WTC11 (cell line): ENCODE measurements at regions not wholly inside any gene's neighbourhood (a gene's known extent, or its start where the extent isn't known, plus 50 kb on each side); places are given as distances from the start of the nearest gene placed in this dataset.

Source experiments
- ATAC-seq: fragments of 200-7000 bp; cut with Tn5 transposase; 2 replicates; pipeline ENCODE4 v1.10.0; 2021; ENCODE audit warnings: mild to moderate bottlenecking, moderate library complexity
- CTCF ChIA-PET: fragments of 300-600 bp; sonication (Branson Sonifier 250); formaldehyde crosslinking; loops from one replicate; lab custom pipeline; 2021; ENCODE audit warnings: antibody characterized with exemption; lab: Charles Lee
- POLR2A ChIA-PET: fragments of 350-600 bp; sonication (Branson Sonifier 250); formaldehyde crosslinking; loops from one replicate; lab custom pipeline; 2021; ENCODE audit warnings: antibody characterized with exemption; lab: Charles Lee
- DNase-seq: peaks from one replicate; pipeline ENCODE4 v3.0.0; 2021; ENCODE audit warnings: low spot score
- H3K27ac Mint-ChIP-seq: 2 replicates; pipeline ENCODE4 v1.8.0; 2021; ENCODE audit warnings: mixed read lengths
- H3K27me3 Mint-ChIP-seq: 2 replicates; pipeline ENCODE4 v1.8.0; 2021; ENCODE audit warnings: low read depth, mild to moderate bottlenecking, moderate library complexity, mixed read lengths
- H3K36me3 Mint-ChIP-seq: 2 replicates; pipeline ENCODE4 v1.8.0; 2021; ENCODE audit warnings: mixed read lengths
- H3K4me1 Mint-ChIP-seq: 2 replicates; pipeline ENCODE4 v1.8.0; 2022; ENCODE audit warnings: mixed read lengths
- H3K4me3 Mint-ChIP-seq: 2 replicates; pipeline ENCODE4 v1.8.0; 2021; ENCODE audit warnings: mild to moderate bottlenecking, moderate library complexity, mixed read lengths
- H3K9me3 Mint-ChIP-seq: 2 replicates; pipeline ENCODE4 v1.8.0; 2021; ENCODE audit warnings: mixed read lengths
- CREB1 ChIP-seq: sonication (generic); formaldehyde crosslinking; IDR thresholded peaks from 2 replicates; pipeline ENCODE4 v1.8.0; 2023; ENCODE audit warnings: mild to moderate bottlenecking, missing genetic modification reagents
- ESRRA ChIP-seq: sonication (generic); formaldehyde crosslinking; IDR thresholded peaks from 2 replicates; pipeline ENCODE4 v1.8.1; 2022; ENCODE audit warnings: mild to moderate bottlenecking, missing genetic modification reagents, borderline replicate concordance
- GRHL2 ChIP-seq: fragments of 250-450 bp; sonication (Bioruptor Pico); IDR thresholded peaks from 2 replicates; pipeline ENCODE4 v1.8.0; 2022; ENCODE audit warnings: mild to moderate bottlenecking, moderate library complexity; ENCODE audit not compliant: insufficient replicate concordance, severe bottlenecking
- IRF2 ChIP-seq: sonication (generic); formaldehyde crosslinking; IDR thresholded peaks from 2 replicates; pipeline ENCODE4 v1.8.0; 2022; ENCODE audit warnings: low read depth, missing genetic modification reagents, borderline replicate concordance
- JUN ChIP-seq: sonication (generic); formaldehyde crosslinking; IDR thresholded peaks from 2 replicates; pipeline ENCODE4 v1.8.0; 2023; ENCODE audit warnings: mild to moderate bottlenecking, missing genetic modification reagents
- NFATC4 ChIP-seq: fragments of 250-450 bp; sonication (Bioruptor Pico); IDR thresholded peaks from 2 replicates; pipeline ENCODE4 v1.9.0; 2021; ENCODE audit warnings: mild to moderate bottlenecking
- NFE2L1 ChIP-seq: sonication (generic); formaldehyde crosslinking; IDR thresholded peaks from 2 replicates; pipeline ENCODE4 v1.8.1; 2023; ENCODE audit warnings: missing genetic modification reagents
- OVOL2 ChIP-seq: fragments of 250-450 bp; sonication (Bioruptor Pico); IDR thresholded peaks from 2 replicates; pipeline ENCODE4 v1.9.0; 2021; ENCODE audit warnings: mild to moderate bottlenecking, borderline replicate concordance
- PRRX2 ChIP-seq: fragments of 250-450 bp; sonication (Bioruptor Pico); IDR thresholded peaks from 2 replicates; pipeline ENCODE4 v1.8.0; 2021; ENCODE audit warnings: mild to moderate bottlenecking
- RELA ChIP-seq: sonication (generic); formaldehyde crosslinking; IDR thresholded peaks from 2 replicates; pipeline ENCODE4 v1.8.1; 2022; ENCODE audit warnings: missing genetic modification reagents, mild to moderate bottlenecking, borderline replicate concordance
- RORB ChIP-seq: fragments of 250-450 bp; sonication (Bioruptor Pico); IDR thresholded peaks from 2 replicates; pipeline ENCODE4 v1.9.0; 2021; ENCODE audit warnings: mild to moderate bottlenecking
- TCF7 ChIP-seq: sonication (generic); formaldehyde crosslinking; IDR thresholded peaks from 2 replicates; pipeline ENCODE4 v1.8.0; 2022; ENCODE audit warnings: mild to moderate bottlenecking, low read depth, missing genetic modification reagents, moderate library complexity
- ZBTB21 ChIP-seq: sonication (generic); formaldehyde crosslinking; IDR thresholded peaks from 2 replicates; pipeline ENCODE4 v1.8.1; 2023; ENCODE audit warnings: mild to moderate bottlenecking, missing genetic modification reagents, borderline replicate concordance
- ZNF219 ChIP-seq: sonication (generic); formaldehyde crosslinking; IDR thresholded peaks from 2 replicates; pipeline ENCODE4 v1.8.0; 2023; ENCODE audit warnings: missing genetic modification reagents, mild to moderate bottlenecking, borderline replicate concordance
- ZNF423 ChIP-seq: fragments of 250-450 bp; sonication (Bioruptor Pico); IDR thresholded peaks from 2 replicates; pipeline ENCODE4 v2.1.2; 2022; ENCODE audit warnings: mild to moderate bottlenecking, moderate library complexity
- ZNF671 ChIP-seq: fragments of 250-450 bp; sonication (Bioruptor Pico); IDR thresholded peaks from 2 replicates; pipeline ENCODE4 v1.8.0; 2021; ENCODE audit warnings: mild to moderate bottlenecking
- TF ChIP-seq, protein P1 (sequence below): sonication (generic); formaldehyde crosslinking; IDR thresholded peaks from 2 replicates; pipeline ENCODE4 v1.8.1; 2022; ENCODE audit warnings: mild to moderate bottlenecking, moderate library complexity, missing genetic modification reagents
- TF ChIP-seq, protein P2 (sequence below): sonication (generic); formaldehyde crosslinking; IDR thresholded peaks from 2 replicates; pipeline ENCODE4 v1.8.0; 2022; ENCODE audit warnings: mild to moderate bottlenecking, missing genetic modification reagents
- TF ChIP-seq, protein P3 (sequence below): sonication (generic); formaldehyde crosslinking; IDR thresholded peaks from 2 replicates; pipeline ENCODE4 v1.8.1; 2023; ENCODE audit warnings: mild to moderate bottlenecking, missing genetic modification reagents, moderate library complexity
- TF ChIP-seq, protein P4 (sequence below): sonication (generic); formaldehyde crosslinking; IDR thresholded peaks from 2 replicates; pipeline ENCODE4 v1.8.0; 2022; ENCODE audit warnings: mild to moderate bottlenecking, missing genetic modification reagents
- TF ChIP-seq, protein P5 (sequence below): fragments of 250-450 bp; sonication (Bioruptor Pico); IDR thresholded peaks from 2 replicates; pipeline ENCODE4 v1.9.0; 2021; ENCODE audit warnings: moderate library complexity, mild to moderate bottlenecking, inconsistent platforms, borderline replicate concordance
- TF ChIP-seq, protein P6 (sequence below): sonication (generic); formaldehyde crosslinking; IDR thresholded peaks from 2 replicates; pipeline ENCODE4 v1.8.0; 2023; ENCODE audit warnings: missing genetic modification reagents
- TF ChIP-seq, protein P7 (sequence below): sonication (generic); formaldehyde crosslinking; IDR thresholded peaks from 2 replicates; pipeline ENCODE4 v1.8.1; 2023; ENCODE audit warnings: mild to moderate bottlenecking, missing genetic modification reagents, moderate library complexity
- TF ChIP-seq, protein P8 (sequence below): sonication (generic); formaldehyde crosslinking; IDR thresholded peaks from 2 replicates; pipeline ENCODE4 v1.8.1; 2022; ENCODE audit warnings: low read depth, mild to moderate bottlenecking, moderate library complexity, missing genetic modification reagents, borderline replicate concordance
- TF ChIP-seq, protein P9 (sequence below): sonication (generic); formaldehyde crosslinking; conservative IDR thresholded peaks from 2 replicates; pipeline ENCODE4 v1.8.1; 2023; ENCODE audit warnings: mild to moderate bottlenecking, low read depth, missing genetic modification reagents, moderate library complexity

DNA sequence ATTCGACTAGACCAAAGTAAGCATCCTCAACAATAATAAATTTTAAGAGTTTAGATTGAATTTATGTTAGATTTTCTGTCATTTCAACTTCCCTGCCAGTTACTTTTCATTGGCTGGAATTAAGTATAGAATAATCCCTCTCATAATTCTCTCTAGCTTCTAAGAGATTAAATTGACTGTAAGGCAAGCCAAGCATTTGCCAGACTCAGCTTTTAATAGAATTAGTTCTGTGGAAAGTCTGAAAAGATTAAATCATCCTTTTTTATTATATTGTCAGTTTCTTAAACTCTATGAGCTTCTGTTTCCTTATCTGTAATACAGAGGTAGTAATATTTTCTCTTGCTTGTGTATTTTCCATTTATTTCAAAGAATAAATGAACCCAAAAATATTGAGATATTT is 77.9 kb upstream of the ZNF804A start:
- no peaks in the 10 kb centered on the region for H3K36me3 Mint-ChIP-seq
- no peak for TF ChIP-seq TCF7 (CRISPR knock-in tag)
- no peak for TF ChIP-seq ZNF423 (CRISPR knock-in tag)
- TF ChIP-seq JUN (CRISPR knock-in tag): no peak
- TF ChIP-seq, protein P1, sequence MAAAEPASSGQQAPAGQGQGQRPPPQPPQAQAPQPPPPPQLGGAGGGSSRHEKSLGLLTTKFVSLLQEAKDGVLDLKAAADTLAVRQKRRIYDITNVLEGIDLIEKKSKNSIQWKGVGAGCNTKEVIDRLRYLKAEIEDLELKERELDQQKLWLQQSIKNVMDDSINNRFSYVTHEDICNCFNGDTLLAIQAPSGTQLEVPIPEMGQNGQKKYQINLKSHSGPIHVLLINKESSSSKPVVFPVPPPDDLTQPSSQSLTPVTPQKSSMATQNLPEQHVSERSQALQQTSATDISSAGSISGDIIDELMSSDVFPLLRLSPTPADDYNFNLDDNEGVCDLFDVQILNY (CRISPR knock-in tag): no peak
- TF ChIP-seq NFATC4 (CRISPR knock-in tag): no peak
- TF ChIP-seq, protein P2, sequence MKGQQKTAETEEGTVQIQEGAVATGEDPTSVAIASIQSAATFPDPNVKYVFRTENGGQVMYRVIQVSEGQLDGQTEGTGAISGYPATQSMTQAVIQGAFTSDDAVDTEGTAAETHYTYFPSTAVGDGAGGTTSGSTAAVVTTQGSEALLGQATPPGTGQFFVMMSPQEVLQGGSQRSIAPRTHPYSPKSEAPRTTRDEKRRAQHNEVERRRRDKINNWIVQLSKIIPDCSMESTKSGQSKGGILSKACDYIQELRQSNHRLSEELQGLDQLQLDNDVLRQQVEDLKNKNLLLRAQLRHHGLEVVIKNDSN (CRISPR knock-in tag): no peak
- TF ChIP-seq, protein P3, sequence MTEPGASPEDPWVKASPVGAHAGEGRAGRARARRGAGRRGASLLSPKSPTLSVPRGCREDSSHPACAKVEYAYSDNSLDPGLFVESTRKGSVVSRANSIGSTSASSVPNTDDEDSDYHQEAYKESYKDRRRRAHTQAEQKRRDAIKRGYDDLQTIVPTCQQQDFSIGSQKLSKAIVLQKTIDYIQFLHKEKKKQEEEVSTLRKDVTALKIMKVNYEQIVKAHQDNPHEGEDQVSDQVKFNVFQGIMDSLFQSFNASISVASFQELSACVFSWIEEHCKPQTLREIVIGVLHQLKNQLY: no peak
- TF ChIP-seq, protein P4, sequence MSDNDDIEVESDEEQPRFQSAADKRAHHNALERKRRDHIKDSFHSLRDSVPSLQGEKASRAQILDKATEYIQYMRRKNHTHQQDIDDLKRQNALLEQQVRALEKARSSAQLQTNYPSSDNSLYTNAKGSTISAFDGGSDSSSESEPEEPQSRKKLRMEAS (CRISPR knock-in tag): no peak
- TF ChIP-seq, protein P5, sequence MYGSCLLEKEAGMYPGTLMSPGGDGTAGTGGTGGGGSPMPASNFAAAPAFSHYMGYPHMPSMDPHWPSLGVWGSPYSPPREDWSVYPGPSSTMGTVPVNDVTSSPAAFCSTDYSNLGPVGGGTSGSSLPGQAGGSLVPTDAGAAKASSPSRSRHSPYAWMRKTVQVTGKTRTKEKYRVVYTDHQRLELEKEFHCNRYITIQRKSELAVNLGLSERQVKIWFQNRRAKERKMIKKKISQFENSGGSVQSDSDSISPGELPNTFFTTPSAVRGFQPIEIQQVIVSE (CRISPR knock-in tag): no peak
- no peak for TF ChIP-seq RORB (CRISPR knock-in tag)
- no peak for TF ChIP-seq GRHL2
- no peak for TF ChIP-seq ZNF671 (CRISPR knock-in tag)
- no peak for TF ChIP-seq CREB1 (CRISPR knock-in tag)
- no peak for TF ChIP-seq ZBTB21
- H3K27me3 Mint-ChIP-seq: no peaks in the 10 kb centered on the region
- ChIA-PET POLR2A (no interaction called here), CTCF (no interaction called here)
- no peaks in the 10 kb centered on the region for H3K4me1 Mint-ChIP-seq
- ATAC-seq: no peak
- peaks cover 4% of the 10 kb centered on the region; the same call in 1 of the 2 replicates for H3K9me3 Mint-ChIP-seq
- DNase-seq: no peak
- no peak overlapping the region for H3K27ac Mint-ChIP-seq
- no peak overlapping the region for H3K4me3 Mint-ChIP-seq

DNA sequence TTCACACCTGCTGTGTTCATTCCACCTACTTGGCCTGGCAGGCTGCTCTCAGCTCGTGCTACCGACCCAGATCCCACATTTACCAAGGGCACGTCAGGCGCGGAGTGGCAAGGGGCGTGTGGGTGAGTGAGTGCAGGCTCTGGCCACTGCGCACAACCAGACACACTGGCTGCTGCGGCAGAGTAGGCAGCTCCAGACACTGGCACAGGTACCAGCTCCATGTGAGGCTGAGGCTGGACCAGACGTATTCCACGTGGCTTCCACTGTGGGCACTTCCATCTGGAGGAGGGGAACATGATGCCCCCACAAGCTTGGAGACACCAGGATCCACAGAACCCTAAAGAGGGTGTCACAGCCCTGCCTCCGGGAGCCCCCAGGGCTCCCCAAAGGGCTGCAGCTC is 74.6 kb upstream of the ZNF804A start:
- Mint-ChIP-seq H3K4me1 (no peaks in the 10 kb centered on the region), H3K27ac (no peak overlapping the region), H3K36me3 (peaks cover 15% of the 10 kb centered on the region), H3K9me3 (peaks cover 29% of the 10 kb centered on the region), H3K27me3 (no peaks in the 10 kb centered on the region; the same call in 1 of the 2 replicates), H3K4me3 (no peak overlapping the region)
- DNase-seq (no peak), ATAC-seq (no peak)
- CTCF ChIA-PET: no interaction called here
- TF ChIP-seq NFATC4 (CRISPR knock-in tag) (no peak), ZNF423 (CRISPR knock-in tag) (no peak), GRHL2 (no peak), ESRRA (CRISPR knock-in tag) (no peak), NFE2L1 (CRISPR knock-in tag) (no peak), OVOL2 (CRISPR knock-in tag) (no peak), RELA (no peak), PRRX2 (no peak), IRF2 (CRISPR knock-in tag) (no peak), ZNF219 (no peak)
- TF ChIP-seq, protein P6, sequence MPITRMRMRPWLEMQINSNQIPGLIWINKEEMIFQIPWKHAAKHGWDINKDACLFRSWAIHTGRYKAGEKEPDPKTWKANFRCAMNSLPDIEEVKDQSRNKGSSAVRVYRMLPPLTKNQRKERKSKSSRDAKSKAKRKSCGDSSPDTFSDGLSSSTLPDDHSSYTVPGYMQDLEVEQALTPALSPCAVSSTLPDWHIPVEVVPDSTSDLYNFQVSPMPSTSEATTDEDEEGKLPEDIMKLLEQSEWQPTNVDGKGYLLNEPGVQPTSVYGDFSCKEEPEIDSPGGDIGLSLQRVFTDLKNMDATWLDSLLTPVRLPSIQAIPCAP: no peak
- TF ChIP-seq, protein P7, sequence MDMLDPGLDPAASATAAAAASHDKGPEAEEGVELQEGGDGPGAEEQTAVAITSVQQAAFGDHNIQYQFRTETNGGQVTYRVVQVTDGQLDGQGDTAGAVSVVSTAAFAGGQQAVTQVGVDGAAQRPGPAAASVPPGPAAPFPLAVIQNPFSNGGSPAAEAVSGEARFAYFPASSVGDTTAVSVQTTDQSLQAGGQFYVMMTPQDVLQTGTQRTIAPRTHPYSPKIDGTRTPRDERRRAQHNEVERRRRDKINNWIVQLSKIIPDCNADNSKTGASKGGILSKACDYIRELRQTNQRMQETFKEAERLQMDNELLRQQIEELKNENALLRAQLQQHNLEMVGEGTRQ: no peak
- TF ChIP-seq, protein P8, sequence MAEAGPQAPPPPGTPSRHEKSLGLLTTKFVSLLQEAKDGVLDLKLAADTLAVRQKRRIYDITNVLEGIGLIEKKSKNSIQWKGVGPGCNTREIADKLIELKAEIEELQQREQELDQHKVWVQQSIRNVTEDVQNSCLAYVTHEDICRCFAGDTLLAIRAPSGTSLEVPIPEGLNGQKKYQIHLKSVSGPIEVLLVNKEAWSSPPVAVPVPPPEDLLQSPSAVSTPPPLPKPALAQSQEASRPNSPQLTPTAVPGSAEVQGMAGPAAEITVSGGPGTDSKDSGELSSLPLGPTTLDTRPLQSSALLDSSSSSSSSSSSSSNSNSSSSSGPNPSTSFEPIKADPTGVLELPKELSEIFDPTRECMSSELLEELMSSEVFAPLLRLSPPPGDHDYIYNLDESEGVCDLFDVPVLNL (CRISPR knock-in tag): no peak
- TF ChIP-seq, protein P9, sequence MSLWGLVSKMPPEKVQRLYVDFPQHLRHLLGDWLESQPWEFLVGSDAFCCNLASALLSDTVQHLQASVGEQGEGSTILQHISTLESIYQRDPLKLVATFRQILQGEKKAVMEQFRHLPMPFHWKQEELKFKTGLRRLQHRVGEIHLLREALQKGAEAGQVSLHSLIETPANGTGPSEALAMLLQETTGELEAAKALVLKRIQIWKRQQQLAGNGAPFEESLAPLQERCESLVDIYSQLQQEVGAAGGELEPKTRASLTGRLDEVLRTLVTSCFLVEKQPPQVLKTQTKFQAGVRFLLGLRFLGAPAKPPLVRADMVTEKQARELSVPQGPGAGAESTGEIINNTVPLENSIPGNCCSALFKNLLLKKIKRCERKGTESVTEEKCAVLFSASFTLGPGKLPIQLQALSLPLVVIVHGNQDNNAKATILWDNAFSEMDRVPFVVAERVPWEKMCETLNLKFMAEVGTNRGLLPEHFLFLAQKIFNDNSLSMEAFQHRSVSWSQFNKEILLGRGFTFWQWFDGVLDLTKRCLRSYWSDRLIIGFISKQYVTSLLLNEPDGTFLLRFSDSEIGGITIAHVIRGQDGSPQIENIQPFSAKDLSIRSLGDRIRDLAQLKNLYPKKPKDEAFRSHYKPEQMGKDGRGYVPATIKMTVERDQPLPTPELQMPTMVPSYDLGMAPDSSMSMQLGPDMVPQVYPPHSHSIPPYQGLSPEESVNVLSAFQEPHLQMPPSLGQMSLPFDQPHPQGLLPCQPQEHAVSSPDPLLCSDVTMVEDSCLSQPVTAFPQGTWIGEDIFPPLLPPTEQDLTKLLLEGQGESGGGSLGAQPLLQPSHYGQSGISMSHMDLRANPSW: no peak
- POLR2A ChIA-PET: no interaction called here
